ENCODE measurements at regions not wholly inside any gene's neighbourhood (a gene's known extent, or its start where the extent isn't known, plus 50 kb on each side); places are given as distances from the start of the nearest gene placed in this dataset.
"Not testable (repeated sequence)": the region's sequence is repeated elsewhere in the genome, so short reads cannot be mapped to it uniquely, and the experiment has no call there.

- no peak for DNase-seq (ENCODE audit: low spot score)
These were observed 58.3 kb downstream of the PDHA2 start for GRCh38 chr4:95898226-95898625.

DNA sequence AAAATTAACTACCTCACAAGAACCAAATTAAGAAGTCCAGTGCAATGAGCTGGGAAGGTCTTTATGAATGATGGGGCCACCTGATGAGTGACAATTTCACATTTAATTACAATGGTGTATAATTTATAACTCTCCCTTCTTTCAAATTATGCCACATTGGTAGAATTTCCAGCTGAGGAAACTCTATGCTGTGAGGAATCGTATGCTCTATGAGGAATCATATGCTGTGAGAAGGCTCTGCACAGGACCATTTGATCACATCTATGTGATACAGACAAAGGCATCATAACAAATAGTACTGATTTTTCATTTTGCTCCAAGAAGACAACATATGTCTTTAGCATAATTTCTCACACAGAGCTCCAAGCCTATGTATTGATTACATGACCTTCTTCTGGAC lies 69.3 kb downstream of the PDHA2 start:
- DNase-seq (ENCODE audit: low spot score) = no peak

DNA sequence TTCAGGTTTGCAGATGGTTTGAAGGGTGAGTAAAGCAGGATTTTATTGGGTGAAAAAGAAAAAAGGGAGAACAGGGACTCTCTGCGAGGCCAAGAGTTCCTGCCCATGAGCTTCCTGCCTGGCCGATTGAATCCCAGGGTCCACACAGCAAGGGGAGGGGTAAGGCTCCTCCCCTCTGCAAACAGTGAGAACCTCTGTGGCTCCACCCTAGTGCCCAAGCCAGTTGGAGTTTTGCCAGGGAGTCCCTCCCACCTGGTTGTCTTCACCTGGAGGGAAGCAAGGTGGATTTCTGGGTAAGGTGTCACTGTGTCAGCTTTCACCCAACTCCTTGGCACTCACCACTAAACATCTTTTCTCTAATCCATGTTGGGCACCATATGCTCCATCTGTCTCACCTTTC lies 70.9 kb downstream of the PDHA2 start:
- DNase-seq (ENCODE audit: low spot score) = no peak

GRCh38 chr4:95921470-95921869 lies 81.6 kb downstream of the PDHA2 start:
- no peak for DNase-seq (ENCODE audit: low spot score)

DNA sequence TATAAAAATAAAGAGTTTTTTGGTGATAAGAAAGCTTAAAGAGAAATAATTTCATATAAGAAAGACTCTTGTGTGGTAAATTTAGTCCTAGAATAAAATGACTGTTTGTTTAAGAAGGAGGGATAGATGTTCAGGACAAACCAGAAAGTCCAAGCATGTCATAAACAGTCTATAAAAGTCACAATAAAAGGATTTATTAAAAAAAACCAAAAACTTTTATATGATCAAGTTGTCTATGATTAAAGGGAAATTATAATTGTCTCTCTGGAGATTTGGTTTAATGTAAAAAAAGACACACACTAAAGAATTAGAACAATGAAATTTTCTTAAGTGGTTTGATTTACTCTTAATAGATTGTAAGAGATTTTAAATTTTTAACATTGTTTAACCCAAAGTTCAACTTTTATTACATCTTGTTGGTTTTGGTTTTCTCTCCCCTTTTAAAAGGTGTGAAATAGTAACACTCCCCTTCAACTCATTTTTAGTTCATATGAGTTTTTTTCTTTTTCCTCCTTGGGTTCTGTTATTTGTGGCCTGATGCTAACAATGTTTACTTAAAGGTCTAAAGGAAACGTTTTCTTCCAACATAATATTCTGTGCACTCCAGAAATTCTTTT lies 89.7 kb downstream of the PDHA2 start:
- DNase-seq (ENCODE audit: low spot score) = no peak

GRCh38 chr4:95939141-95939540 lies 99.2 kb downstream of the PDHA2 start:
- DNase-seq (ENCODE audit: low spot score) = no peak

GRCh38 chr4:95949136-95949765 lies 109.4 kb downstream of the PDHA2 start:
- no peak for DNase-seq (ENCODE audit: low spot score)

DNA sequence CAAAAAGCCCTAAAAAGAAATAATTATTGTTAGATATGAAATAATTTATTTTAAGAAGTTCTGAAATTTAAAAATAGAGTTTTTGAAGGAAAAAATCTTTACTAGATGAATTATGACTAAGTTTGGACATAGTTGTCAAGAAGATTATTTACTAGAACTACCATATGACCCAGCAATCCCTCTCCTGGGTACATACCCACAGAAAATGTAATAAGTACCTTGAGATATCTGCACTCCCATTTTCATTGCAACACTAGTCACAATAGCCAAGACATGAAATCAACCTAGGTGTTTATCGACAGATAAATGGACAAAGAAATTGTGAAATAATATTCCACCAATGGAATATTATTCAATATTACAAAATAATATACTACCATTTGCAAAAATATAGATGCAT lies 109.9 kb downstream of the PDHA2 start:
- no peak for DNase-seq (ENCODE audit: low spot score)

DNA sequence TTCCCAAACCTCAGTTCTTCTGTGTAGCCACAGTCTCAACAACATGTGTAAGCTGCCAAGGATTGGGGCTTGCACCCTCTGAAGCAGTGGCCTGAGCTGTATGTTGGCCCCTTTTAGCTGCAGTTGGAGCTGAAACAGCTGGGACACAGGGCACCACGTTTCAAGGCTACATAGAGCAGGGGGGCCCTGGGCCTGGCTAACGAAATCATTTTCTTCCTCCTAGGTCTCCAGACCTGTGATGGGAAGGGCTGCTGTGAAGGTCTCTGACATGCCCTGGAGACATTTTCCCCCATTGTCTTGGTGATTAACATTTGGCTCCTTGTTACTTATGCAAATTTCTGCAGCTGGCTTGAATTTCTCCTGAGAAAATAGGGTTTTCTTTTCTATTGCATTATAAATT lies 112.6 kb downstream of the PDHA2 start:
- not testable (repeated sequence) for DNase-seq (ENCODE audit: low spot score)

GRCh38 chr4:95956094-95956493 lies 116.2 kb downstream of the PDHA2 start:
- DNase-seq (ENCODE audit: low spot score) = no peak

GRCh38 chr4:95957054-95957453 lies 117.2 kb downstream of the PDHA2 start:
- DNase-seq (ENCODE audit: low spot score) = no peak

- no peak for DNase-seq (ENCODE audit: low spot score)
These were observed 117.9 kb downstream of the PDHA2 start for GRCh38 chr4:95957759-95958158.

GRCh38 chr4:95959182-95959581 lies 119.3 kb downstream of the PDHA2 start:
- DNase-seq (ENCODE audit: low spot score) = no peak

DNA sequence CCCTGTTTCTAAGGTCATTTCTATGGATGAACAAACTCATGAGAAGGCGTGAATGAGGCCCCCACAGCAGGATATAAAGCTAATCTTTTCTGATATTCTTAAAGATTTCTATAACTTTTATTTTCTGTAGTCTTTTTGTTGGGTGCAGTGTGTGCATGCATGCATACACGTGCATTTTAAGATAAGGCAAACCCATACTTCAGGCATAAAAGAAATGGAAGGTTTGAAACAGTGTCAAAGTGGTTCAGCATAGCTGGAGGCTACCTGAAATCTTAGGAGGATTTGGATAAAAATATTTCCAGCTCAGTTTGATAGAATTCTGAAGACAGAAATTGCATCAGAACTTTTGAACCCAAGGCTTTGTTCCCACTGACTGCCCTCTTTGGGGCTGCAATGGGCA lies 119.7 kb downstream of the PDHA2 start:
- DNase-seq (ENCODE audit: low spot score) = no peak

- DNase-seq (ENCODE audit: low spot score) = no peak
These were observed 123.6 kb downstream of the PDHA2 start for GRCh38 chr4:95963456-95963855.

GRCh38 chr4:95979961-95980876 lies 140.3 kb downstream of the PDHA2 start:
- DNase-seq (ENCODE audit: low spot score) = no peak

- no peak for DNase-seq (ENCODE audit: low spot score)
These were observed 141.0 kb downstream of the PDHA2 start for GRCh38 chr4:95980877-95981360.

- DNase-seq (ENCODE audit: low spot score) = no peak
These were observed 141.7 kb downstream of the PDHA2 start for GRCh38 chr4:95981591-95981990.

GRCh38 chr4:95982516-95982915 lies 142.6 kb downstream of the PDHA2 start:
- DNase-seq (ENCODE audit: low spot score) = no peak

DNA sequence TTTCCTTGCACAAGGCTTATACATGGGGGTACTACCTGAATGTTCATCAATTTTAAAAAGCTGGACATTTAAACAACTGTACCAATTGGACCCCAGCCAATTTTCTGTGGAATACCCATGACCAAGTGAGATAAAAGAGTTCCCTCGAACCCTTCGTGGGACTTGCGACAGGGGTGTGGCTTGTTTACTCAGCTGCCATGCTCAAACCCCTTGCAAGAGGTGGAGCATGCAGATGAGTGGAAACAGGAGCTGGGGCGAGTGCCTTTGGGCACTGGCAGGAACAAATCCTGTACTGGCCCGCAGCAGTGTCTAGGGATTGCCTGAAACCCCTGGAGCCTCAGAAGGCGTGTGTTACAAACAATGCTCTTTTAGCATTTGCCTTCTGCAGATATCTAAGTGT lies 144.2 kb downstream of the PDHA2 start:
- DNase-seq (ENCODE audit: low spot score) = no peak

DNA sequence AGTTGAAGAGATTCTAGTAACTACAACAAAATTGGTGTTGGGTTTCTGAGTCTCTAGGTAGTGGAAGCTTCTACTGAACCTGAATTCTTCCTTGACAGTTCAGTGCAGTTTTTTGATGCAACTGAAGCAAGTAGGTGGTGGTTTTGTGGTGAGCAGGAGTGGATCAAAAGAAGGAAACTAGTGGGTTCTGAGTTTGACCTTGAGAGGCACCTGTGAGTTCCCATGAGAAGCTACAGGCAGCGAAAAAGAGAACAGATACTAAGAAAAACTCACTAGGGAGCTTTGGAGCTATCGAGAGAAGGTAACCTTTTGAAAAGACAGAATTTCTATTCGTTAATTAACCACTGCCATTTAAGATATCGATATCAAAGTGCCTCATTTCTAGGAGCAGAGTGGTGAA lies 145.2 kb downstream of the PDHA2 start:
- DNase-seq (ENCODE audit: low spot score) = no peak

- DNase-seq (ENCODE audit: low spot score) = no peak
These were observed 146.1 kb downstream of the PDHA2 start for GRCh38 chr4:95985791-95986550.

Measured in COLO829 (cell line).